Amniotic epithelial cell (primary cell): ENCODE measurements at regions not wholly inside any gene's neighbourhood (a gene's known extent, or its start where the extent isn't known, plus 50 kb on each side); places are given as distances from the start of the nearest gene placed in this dataset.
"Not testable (repeated sequence)": the region's sequence is repeated elsewhere in the genome, so short reads cannot be mapped to it uniquely, and the experiment has no call there.

Experiments used
- DNase-seq: peaks from one replicate; pipeline ENCODE4 v3.0.0-alpha.2; 2010; ENCODE audit warnings: low read depth

GRCh38 chr2:22981785-22982184 lies 403.2 kb upstream of the KLHL29 start:
- DNase-seq, result no peak

- DNase-seq, result not testable (repeated sequence)
Measured at GRCh38 chr2:22984152-22984551, 400.8 kb upstream of the KLHL29 start.

DNA sequence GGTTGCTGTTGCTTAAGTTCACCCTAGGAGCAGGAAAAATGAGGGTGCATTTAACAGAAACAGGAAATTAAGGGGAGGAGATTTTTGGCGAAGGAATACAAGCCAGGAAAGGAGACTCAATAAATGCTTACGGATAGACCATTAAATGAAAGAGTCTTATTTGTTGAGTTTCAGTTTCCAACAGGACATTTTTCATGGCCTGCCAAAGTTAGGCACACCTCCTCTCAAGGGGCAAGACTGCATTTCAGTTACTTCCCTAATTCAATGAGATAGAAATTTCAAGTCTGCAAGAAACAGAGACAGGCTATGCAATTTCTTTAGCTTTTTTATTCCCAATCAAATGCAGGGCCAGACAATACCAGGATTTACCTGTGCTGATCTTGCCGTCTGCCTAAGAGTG lies 394.7 kb upstream of the KLHL29 start:
- no peak for DNase-seq

DNA sequence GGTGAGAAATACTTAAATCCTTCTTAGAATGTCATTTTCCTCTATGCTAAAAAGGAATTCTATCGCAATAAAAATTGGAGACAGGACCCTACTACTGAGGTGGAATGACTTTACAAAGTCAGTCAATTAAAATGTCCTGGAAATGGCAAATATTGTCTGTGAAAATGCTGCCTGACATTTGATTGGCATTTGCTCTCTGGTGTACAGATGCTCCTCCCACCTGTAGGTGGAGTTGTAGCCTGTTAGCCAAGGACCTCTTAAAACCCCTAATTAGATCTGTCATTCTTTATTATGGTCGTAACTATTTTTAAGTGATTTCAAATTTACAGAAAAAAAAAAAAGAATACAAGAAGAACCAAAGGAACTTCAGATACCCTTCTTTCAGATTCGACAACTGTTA lies 393.1 kb upstream of the KLHL29 start:
- DNase-seq, result no peak

DNA sequence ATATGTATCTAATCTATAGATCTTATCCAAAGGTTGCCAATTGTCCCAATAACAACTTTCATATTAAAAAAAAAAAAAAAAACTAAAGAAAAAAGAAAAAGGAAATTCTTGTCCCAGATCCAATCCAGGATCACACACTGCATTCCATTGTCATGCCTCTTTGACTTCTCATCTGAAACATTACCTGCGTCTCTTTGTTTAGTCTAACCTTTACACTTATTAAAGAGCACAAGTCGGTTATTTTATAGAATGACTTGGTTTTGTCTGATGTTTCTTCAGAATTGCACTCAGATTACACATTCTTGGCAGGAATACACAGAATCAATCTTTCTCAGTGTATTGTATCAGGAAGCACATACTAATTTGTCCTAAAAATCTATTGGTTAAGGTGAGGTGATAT lies 392.5 kb upstream of the KLHL29 start:
- DNase-seq, result no peak

DNA sequence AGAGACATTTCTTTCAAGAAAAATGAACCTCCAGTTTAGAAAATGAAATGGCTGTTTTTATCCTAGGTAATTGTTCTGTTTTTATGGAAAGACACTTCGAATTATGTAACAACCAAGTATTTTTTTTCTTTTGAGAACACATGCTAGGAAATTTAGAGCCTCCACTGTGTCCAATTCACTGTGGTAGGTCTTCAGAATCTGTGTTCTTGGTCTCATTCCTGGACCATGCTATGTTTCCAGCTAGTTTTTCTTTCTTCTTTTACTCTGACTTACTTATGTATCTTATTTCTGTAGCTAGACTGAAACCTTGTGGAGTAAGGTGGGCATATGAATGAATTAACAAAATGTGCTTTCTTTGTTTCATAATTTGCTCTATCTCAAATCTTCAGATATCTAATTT lies 391.7 kb upstream of the KLHL29 start:
- DNase-seq, result no peak

- no peak for DNase-seq
Measured at GRCh38 chr2:22995576-22995975, 389.4 kb upstream of the KLHL29 start.

- no peak for DNase-seq
Measured at GRCh38 chr2:22996911-22997310, 388.1 kb upstream of the KLHL29 start.

DNA sequence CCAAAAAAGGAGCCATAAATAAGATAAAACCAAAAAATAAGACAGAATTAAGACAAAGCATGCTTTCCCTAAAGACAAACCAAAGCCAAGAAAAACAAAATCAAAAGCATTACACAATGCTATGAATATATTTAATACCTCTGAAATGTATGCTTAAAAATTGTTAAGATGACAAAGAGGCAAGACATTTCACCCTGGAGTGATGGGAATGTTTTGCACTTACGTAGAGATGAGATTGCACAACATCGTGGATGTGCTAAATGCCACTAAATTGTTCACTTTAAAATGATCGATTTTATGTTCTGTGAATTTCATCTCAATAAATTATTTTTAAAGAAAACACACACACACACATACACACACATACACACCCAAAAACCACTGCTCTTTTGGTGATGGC lies 386.6 kb upstream of the KLHL29 start:
- DNase-seq, result no peak

DNA sequence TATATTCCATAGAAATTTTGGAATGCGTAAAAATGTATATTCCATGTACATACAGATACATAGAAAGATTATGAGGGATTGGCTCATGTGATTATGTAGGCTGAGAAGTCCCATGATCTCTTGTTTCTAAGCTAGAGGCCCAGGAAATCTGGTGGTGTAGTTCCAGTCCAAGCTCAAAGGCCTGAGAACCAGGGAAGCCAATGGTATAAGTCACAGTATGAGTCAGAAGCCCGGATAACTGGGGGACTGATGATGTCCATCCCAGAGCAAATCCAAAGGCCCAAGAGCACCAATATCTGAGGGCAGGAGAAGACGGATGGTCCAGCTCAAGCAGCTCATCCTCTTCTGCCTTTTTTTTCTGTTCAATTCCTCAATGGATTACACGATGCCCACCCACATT lies 385.0 kb upstream of the KLHL29 start:
- DNase-seq, result no peak

DNA sequence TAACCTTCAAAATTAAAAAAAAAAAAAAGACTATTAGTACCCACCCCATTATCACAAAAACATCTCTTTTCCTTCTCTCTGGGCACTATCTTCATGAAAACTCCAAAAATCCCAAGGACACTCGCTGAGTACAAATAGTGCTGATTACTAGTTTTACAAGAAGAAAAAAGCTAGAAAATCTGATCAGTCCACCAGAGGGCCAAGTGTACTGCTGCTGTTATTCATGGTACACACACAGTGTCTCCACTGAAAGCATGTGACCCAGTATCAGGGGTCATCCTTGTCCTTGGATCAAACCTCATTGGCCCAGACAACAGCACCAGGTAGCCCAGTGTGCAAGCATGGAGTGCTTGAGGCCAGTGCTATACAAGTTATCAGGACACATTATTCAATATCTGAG lies 382.7 kb upstream of the KLHL29 start:
- DNase-seq, result no peak

DNA sequence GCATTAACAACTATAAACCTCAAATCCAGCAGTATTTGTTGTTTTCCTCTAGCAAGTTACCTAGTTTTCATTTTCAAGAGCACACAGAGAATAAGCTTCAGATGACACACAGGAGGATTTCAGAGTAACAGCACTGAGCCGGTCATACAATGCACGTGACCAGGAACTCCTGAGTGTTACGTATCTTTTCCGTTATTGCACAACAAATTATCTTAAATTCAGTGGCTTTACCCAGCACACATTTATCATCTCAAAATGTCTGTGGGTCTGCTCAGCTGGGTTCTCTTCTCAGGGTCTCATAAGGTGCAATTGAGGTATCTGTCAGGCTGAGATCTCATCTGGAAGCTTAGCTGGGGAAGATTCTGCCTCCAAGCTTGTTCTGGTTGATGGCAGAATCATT lies 379.5 kb upstream of the KLHL29 start:
- DNase-seq, result no peak

DNA sequence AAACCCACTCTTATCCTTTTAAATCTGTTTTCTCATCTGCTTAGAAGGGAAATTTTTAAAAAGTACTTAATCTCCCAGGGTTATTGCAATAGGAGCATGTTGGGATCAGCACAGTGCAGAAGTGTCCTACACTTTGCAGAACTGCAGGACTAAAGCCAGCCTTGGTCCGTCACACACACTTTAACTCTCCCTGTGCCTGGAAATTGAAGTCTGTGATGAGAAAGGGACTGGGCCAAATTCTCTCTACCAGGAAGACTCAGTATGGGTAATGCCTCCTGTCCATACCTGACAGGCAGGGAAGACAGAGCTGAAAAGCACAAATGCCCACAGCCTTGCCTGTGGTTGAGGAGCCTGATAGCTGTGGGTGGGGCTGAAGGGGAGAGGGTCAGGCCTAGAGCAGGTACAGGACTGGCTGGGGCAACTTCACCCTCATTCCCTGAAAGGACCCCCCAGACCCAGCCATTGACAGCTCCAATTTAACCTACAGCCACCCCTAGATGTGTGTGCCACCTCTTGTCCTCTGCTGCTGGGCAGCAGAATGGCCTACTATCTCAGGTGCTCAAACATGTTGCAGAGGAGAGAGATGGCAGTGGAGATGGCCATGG lies 377.2 kb upstream of the KLHL29 start:
- no peak for DNase-seq

GRCh38 chr2:23008440-23008839 lies 376.5 kb upstream of the KLHL29 start:
- DNase-seq, result no peak

- no peak for DNase-seq
Measured at GRCh38 chr2:23008951-23009350, 376.0 kb upstream of the KLHL29 start.

DNA sequence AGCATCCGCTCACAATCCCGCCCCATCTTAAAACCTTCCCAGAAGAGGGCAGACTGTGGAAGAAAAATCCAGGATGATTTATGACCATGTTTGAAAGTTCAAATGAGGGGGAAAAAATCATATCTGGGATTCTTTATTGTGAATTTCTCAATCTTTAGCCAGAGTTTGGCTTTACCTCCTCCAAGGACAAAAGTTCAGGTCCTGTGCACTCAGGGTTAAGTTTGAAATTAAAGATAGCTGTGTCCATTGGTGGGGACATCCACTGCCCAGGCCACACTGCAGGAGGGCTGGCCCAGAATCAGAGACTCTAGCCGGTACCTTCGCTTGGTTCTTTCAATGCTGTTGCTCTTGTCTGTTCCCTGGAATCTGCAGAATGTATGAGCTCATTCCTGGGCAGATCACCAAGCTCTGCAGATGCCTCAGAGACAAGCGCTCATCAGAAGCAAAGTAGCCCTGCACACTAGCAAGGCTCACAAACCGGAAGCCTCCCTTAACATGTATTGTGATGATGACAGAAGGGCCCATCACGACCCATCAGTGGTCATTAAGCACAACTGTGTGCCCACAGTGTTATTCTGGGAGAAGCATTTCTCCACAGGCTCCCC lies 375.3 kb upstream of the KLHL29 start:
- DNase-seq, result no peak

GRCh38 chr2:23012499-23012898 lies 372.5 kb upstream of the KLHL29 start:
- no peak for DNase-seq

DNA sequence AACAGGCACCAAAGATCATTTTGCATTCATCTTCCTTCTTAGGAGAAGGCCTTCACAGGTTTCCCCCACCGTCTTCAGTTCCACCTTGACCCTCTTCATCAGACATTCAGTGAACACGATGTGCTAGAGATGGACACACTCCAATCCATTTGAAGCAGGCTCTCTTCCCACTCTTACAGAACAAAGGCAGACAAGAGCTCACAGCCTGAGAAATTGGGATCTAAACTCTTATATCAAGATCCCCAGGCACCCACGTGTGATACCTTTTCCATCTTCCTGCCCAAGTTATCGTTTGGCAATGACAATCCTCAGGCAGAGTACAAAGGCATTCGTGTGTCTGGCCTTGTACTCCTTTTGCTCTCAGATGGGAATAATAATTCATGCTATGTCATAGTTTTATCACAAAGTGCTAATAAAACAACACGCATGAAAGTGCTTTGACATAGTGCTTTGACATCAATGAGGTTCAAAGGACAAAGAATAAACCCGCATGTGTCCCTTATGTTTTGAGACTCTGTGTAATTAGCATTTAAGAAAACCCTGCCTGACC lies 369.3 kb upstream of the KLHL29 start:
- DNase-seq, result no peak

DNA sequence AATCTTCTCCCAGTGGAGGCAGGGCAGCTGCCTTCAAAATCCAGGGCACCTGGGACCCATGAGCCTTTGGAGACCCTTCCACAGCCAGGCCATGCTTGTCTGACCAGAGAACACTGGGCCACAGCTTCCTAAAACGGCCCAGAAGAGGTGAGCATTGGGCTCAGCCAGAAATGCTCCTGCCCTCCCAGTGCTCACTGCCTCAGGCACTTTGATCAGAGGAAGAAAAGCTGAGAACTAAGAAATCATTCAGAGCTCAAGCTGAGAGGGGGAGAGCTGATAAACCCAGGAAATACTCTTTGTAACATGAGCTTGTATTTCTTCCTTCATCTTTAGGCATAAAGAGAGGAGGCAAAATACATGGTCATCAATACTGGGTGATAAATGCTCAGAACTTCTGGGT lies 365.5 kb upstream of the KLHL29 start:
- no peak for DNase-seq

- no peak for DNase-seq
Measured at GRCh38 chr2:23020659-23021058, 364.3 kb upstream of the KLHL29 start.

DNA sequence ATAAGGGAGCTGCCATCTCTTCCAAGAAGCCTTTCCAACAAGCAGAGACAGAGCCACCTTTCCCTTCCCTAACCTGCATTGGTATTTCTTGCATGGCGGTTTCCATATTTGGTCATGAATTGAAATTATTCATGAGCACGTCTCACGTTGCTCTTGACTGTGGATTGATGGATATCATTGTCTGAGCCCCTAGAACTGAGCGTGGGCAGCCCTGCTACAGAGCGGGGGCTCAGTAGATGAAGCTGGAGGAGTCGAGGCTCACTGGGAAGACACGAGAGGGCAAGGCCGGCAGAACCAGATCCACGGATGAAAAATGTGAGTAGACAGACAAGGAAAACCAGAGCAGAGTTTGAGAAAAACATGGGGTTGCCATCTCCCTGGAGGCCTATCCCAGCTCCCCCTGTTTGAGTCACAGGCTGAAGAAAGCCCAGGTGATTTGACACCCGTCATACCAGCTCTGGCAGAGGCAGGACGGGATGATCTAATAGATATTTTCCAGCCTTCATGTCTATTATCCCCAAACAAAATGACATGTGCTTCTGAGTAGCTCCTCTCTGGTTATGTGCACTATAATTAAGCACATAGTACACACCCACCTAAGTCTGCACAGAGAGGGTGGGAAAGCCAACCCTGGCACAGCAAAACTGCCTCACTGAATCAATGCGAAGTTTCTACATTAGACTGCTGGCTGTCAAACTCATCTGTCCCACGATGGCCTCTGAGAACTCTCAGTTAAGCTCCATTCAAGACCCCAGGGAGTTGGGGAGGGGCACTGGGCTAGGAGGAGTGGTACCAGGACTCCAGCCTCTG lies 363.5 kb upstream of the KLHL29 start:
- DNase-seq, result no peak

DNA sequence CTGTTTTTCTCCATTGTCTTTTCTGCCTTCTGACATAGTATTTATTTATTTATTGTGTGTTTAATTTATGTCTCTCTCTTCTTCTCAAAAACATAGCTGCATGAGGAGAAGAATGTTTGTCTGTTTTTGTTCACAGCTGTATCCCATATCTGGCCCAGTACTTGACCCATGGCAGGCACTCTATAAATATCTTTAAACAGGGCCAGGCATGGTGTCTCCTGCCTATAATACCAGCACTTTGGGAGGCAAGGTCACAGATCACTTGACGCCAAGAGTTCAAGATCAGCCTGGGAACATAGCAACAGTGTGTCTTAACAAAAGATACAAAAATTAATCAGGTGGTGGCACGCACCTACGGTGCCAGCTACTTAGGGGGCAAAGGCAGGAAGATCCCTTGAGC lies 361.3 kb upstream of the KLHL29 start:
- DNase-seq, result no peak

- no peak for DNase-seq
Measured at GRCh38 chr2:23026671-23027070, 358.3 kb upstream of the KLHL29 start.
